ENCODE measurements at regions not wholly inside any gene's neighbourhood (a gene's known extent, or its start where the extent isn't known, plus 50 kb on each side); places are given as distances from the start of the nearest gene placed in this dataset.
"Not testable (repeated sequence)": the region's sequence is repeated elsewhere in the genome, so short reads cannot be mapped to it uniquely, and the experiment has no call there.

DNA sequence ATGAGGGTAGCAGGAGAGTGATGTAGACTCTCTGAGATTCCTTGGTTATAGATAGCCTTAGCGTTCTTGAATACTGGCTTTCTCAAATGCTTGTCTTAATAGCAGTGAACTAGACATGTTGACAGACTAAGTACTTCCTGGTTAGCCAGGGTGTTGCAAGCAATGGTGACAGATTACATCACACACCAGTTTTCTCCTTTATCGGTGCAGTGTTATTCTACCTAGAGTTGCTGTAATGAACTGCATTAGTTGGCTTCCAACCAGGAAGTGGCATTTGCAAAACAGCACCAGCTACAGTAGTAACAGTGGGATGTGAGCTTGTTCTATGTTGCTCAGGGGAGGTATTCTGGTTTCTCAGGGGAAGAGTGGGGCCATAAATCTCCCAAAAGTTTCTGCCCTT lies 582.2 kb upstream of the DDX18 start:
- peak; percentile 1 for DNase-seq

- no peak for DNase-seq
Measured at GRCh38 chr2:117257362-117257761, 557.1 kb upstream of the DDX18 start.

DNA sequence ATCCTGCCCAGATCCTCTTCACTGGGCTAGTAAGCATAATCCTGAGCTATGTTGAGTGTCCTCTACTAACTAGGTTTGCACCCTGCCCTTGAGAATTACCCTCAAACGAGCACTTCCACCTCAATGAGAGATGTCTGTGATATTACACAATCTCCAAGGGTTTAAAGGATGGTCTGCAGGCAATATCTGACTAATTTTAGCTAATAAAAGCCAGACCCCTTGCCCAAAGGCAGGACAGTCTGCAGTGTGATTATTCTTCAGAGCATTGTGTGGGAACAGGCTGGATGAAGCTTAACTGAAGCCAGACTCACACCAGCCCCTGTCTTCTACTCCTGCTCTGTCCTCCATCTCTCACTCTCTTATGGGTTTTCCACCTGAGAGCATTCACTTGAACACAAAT lies 544.9 kb upstream of the DDX18 start:
- no peak for DNase-seq

GRCh38 chr2:117271631-117272030 lies 542.9 kb upstream of the DDX18 start:
- no peak for DNase-seq

DNA sequence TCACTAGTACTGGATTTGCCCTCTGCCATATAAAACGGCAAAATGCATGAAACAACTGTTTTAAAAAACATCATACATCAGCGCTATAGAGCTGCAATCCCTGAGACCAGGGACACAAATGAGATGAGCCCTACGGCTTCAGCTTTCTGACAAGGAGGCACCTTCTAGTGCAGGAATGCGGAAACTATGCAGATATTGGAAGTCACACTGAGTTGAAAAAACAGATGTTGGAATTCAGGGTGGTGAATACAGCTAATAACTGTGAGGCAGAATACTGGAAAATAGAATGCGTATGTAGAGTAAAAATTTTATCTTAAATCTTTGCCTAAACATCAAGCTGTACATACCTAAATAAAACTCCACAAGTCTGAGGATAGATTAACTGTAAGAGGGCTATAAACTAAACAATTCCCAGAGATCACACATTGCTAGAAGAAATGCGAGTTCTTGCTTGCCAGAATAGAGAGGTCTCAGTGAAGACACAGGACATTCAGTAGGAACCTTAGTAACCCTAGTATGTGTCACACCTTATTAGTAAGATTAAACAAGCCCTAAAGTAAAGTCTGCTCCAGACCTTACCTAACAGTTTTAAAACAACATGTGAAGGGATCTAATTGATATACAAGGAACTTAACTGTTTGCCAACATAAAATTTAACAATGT lies 541.4 kb upstream of the DDX18 start:
- DNase-seq, result no peak

GRCh38 chr2:117293012-117293411 lies 521.5 kb upstream of the DDX18 start:
- no peak for DNase-seq

DNA sequence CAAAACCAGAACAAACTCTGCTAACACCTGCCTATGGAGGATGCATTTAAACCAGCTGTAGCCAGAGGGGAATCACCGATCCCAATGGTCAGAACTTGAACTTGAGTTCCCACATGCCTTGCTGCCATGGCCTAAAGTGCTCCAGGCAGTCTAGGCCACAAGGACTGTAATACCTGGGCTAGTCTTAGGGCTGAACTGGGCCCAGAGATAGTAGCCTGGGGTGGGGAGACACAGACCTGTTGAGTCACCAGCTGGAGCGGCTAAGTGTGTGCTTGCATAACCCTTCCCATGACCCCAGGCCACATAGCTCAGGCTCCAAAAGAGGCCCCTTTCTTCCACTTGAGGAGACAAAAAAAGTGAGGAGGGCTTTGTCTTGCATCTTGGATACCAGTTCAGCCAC lies 515.0 kb upstream of the DDX18 start:
- DNase-seq, result no peak

- DNase-seq, result no peak
Measured at GRCh38 chr2:117308861-117309770, 505.4 kb upstream of the DDX18 start.

DNA sequence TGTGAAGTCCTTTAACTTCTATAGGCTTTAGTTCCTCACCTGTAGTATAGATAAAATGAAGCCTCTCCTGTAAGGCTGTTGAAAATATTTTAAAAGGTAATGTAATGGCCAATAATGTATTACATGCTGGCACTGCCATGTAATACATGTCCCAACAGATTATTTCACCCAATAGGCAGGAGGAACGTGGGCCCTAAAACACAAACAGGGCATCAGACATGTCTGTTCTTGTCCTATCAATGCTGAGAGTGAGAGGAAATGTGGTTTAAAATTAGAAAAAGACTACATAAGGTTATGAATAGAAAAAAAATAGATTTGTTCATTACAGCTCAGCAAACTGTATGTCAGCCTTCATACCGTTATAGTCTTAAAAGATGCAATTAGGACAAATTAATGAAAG lies 492.7 kb upstream of the DDX18 start:
- no peak for DNase-seq

- DNase-seq, result no peak
Measured at GRCh38 chr2:117323331-117323730, 491.2 kb upstream of the DDX18 start.

DNA sequence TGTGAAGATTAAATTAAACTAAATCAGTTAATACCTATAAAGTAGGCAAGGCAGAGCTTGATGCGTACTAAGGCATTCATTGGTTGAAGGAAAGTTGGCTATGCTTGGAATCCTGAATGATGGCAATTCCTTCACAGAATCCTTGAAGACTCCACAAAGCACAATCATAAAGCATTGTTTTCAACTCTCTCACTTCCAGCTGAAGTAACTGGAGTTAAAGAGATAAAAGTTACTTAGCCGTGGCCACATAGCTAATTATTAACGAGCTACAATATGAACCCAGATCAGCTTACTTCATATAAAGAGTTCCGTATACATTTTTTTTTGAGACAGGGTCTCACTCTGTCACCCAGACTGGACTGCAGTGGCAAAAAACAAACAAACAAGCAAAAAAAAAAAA lies 483.9 kb upstream of the DDX18 start:
- no peak for DNase-seq

- DNase-seq, result no peak
Measured at GRCh38 chr2:117335967-117336366, 478.5 kb upstream of the DDX18 start.

DNA sequence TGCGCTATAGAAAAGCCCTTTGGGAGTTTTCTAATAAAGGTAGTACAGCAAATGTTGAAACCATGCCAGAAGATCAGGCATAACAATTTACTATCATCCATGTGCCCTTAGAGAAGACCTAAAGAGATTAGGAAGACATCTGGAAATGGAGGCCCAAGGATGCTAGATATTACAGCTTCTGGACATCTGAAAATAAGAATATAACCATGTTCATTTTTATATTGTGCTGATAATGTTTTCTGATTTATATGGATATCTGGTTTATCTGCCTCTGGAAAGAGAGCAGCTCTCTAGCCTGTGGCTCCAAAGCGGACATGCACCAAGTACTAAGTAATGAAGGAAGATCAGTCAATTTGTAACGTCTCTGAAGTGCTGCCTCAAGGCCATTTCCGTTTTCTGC lies 478.0 kb upstream of the DDX18 start:
- DNase-seq, result no peak

DNA sequence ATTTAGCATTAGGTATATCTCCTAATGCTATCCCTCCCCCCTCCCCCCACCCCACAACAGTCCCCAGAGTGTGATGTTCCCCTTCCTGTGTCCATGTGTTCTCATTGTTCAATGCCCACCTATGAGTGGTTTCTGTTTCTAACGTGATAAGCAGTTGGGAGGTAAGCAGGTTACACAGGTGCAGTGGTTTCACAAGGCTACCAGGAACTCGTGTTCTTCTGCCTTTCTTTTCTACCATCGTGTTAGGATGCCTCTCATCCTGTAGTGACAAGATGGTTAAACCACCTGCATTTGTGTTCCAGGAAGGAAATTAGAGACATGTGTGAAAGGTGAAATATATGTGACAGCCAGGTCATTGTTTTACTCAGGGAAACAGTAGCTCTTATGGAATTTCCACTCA lies 476.5 kb upstream of the DDX18 start:
- DNase-seq, result not testable (repeated sequence)

DNA sequence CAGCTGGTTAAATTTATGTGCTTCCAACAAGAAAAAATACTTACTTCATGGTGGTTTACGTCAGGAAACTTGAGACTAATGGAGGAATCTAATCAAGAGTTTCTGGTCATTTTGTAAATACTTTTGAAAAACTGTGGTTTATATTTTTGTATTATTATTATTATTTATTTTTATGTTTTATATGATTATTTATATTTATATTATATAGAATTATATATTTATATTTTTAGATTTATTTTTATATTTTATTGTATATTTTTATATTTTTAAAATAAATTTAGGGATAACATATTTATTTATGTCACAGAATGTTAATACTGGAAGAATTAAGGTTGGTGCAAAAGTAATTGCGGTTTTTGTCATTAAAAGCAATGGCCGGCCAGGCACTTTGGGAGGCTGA lies 474.5 kb upstream of the DDX18 start:
- DNase-seq, result no peak

- DNase-seq, result no peak
Measured at GRCh38 chr2:117341690-117342089, 472.8 kb upstream of the DDX18 start.

DNA sequence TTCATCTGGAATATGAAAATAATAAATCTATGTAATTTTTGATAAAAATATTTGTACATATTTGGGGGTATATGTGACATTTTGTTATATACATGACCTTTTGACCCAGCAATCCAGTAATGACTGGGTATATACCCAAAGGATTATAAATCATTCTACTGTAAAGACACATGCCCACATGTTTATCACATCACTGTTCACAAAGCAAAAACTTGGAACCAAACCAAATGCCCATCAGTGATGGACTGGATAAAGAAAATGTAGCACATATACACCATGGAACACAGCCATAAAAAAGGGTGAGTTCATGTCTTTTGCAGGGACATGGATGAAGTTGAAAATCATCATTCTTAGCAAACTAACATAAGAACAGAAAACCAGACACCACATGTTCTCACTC lies 472.1 kb upstream of the DDX18 start:
- DNase-seq, result no peak

DNA sequence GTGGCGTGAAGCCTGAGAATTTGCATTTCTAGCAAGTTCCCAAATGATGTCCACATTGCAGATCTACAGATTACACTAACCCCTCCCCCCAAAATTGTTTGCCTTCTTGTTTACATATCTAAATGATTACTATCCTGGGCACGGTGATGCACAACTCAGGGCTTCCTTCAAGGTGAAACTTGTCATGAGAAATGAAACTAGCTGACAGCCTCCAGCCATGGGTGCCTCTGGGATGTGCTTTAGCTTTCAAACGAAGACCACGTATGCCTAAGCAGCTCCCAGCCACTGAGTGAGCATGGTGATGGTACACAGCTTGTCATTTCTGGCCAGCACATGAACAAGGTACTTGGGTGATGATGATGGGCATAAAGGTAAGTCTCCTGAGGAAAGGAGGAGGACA lies 464.8 kb upstream of the DDX18 start:
- DNase-seq, result no peak

- DNase-seq, result no peak
Measured at GRCh38 chr2:117351396-117351795, 463.1 kb upstream of the DDX18 start.

DNA sequence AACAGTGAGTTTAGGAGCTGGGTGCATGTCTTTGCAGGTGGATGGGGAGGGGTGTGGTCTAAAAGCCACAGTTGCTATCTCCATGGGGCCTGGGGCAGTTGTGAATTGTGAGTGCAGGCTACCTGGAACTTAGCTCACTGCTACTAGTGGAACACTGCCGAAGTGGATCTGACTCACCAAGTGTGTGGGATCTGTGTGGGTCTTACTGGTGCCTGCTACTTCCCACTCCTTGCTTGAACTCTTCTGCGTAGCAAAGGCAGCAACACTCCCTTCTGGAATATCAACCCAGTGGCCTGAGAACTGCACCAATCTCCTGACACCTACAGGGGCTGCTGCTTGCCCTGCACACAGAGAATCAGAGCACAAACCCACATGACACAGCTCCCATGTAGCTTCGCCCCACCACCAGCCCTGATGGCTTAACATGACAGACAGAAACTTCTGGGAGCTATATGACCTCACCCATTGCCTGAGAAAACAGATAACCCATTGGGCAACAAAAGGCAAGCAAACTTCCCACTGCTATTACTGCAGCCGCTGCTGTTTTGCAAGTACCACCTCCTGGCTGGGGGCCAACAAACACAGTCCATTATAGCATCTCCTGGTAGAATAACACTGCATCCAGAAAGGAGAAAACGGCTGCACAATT lies 455.1 kb upstream of the DDX18 start:
- DNase-seq, result no peak

DNA sequence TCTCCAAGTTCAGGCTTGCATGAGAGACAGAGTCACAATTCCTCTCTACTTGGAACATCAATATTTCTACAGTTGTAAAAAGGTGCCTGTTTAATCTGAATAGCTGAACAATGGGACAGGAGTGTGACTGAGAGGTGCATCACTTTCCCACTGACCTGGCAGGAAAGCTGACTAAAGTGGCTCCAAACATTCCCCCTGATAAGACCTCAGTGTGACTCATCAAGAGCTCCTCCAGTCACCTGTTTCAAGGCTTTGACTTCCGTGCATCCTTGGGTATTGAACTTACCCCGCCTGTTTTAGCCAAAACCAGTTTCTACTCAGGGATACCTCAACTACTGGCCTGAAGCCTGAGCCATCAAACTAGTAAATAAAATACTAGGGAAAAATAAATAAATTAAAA lies 453.9 kb upstream of the DDX18 start:
- no peak for DNase-seq

DNA sequence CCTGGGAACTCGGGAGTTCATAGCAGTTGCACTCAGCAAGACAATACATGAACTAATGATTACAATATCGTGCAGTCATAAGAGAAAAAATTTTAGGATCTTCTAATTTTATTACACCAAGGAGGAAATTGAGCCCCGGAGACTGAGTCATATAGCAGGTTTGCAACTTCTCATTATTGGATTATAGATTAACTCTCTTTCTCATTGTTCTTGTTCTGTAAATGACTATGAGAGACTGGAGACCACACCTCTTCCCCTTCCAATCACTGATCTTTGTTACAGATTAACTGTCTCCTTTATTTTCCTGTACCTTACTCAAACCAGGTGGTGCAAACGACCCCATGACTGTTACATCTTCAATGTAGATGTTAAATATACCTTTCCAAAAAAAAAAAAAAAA lies 435.8 kb upstream of the DDX18 start:
- no peak for DNase-seq

DNA sequence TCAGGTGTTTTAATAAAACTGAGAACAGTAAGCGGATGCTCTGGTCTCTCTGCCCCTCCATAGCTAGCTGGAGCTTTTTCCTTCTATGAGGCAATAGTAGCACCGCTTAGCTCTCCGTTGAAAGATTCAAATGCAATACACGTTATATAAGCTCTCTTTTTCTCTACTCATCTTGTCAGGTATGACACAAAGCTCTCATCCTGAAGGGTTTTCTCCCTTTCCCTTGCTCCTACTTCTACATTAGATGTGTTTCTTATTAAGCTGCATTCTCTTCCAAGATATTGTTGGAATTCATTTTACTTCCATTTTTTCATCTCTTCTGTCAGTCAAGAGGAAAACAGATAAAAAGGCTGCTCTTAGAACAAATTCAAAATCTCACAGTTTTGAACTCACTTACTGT lies 434.6 kb upstream of the DDX18 start:
- no peak for DNase-seq

GRCh38 chr2:117383997-117384396 lies 430.5 kb upstream of the DDX18 start:
- DNase-seq, result not testable (repeated sequence)
